ENCODE measurements at regions not wholly inside any gene's neighbourhood (a gene's known extent, or its start where the extent isn't known, plus 50 kb on each side); places are given as distances from the start of the nearest gene placed in this dataset.

- H3K36me3 ChIP-seq (replicated peaks in 1 of 2; ENCODE audit: control insufficient read depth in 1 of 2, insufficient read depth in 2 of 2, low read length in 2 of 2), result no peaks in the 10 kb centered on the region
- BruUV-seq (replicated peaks), result no TSS peak
- no peak overlapping the region for H3K4me3 ChIP-seq (replicated peaks in 1 of 3; ENCODE audit: insufficient read depth in 1 of 3, low read depth in 2 of 3, low read length in 3 of 3)
- intact Hi-C loops (cut with micrococcal nuclease; ENCODE audit: unreplicated experiment) (no loop called here), in situ Hi-C loops (cut with HindIII; ENCODE audit: extremely low pct_ligation_motif_present, low pct_unique_long_range_greater_than_20kb) (no loop called here)
- H2AFZ ChIP-seq (ENCODE audit: low read length), result no peak overlapping the region
- DNase-seq (ENCODE audit: low spot score) (no peak), ATAC-seq (no peak), FAIRE-seq (no peak)
- CTCF ChIA-PET (ENCODE audit: low intra/inter-chr PET ratio, low total read pairs), result no interaction called here
- H3K27me3 ChIP-seq (ENCODE audit: control insufficient read depth in 1 of 2, insufficient read depth in 2 of 2, low read length in 2 of 2), result no peaks in the 10 kb centered on the region
- H3K27ac ChIP-seq (ENCODE audit: extremely low read length, insufficient read depth, low read length), result no peak overlapping the region
- POLR2A ChIA-PET, result no interaction called here
- H3K4me1 ChIP-seq (ENCODE audit: insufficient read depth, low read length), result no peaks in the 10 kb centered on the region
- peaks cover 83% of the 10 kb centered on the region for H3K9me3 ChIP-seq (ENCODE audit: low read length)
- TF ChIP-seq PPARG (CRISPR knock-in tag; conservative IDR thresholded peaks at IDR 0.05), result no peak
- no peak for TF ChIP-seq ZBTB20 (CRISPR knock-in tag; IDR thresholded peaks at IDR 0.05; ENCODE audit: borderline replicate concordance, low read depth)
- no peak for TF ChIP-seq ZNF546 (CRISPR knock-in tag; conservative IDR thresholded peaks at IDR 0.05)
- TF ChIP-seq ZNF703 (CRISPR knock-in tag; IDR thresholded peaks at IDR 0.05; ENCODE audit: borderline replicate concordance), result no peak
- TF ChIP-seq, protein P1, sequence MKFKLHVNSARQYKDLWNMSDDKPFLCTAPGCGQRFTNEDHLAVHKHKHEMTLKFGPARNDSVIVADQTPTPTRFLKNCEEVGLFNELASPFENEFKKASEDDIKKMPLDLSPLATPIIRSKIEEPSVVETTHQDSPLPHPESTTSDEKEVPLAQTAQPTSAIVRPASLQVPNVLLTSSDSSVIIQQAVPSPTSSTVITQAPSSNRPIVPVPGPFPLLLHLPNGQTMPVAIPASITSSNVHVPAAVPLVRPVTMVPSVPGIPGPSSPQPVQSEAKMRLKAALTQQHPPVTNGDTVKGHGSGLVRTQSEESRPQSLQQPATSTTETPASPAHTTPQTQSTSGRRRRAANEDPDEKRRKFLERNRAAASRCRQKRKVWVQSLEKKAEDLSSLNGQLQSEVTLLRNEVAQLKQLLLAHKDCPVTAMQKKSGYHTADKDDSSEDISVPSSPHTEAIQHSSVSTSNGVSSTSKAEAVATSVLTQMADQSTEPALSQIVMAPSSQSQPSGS (CRISPR knock-in tag; IDR thresholded peaks at IDR 0.05), result no peak
- TF ChIP-seq TCF7 (IDR thresholded peaks at IDR 0.05; ENCODE audit: low read depth), result no peak
- no peak for TF ChIP-seq MED1 (CRISPR knock-in tag; IDR thresholded peaks at IDR 0.05)
- no peak for TF ChIP-seq ARID2 (CRISPR knock-in tag; IDR thresholded peaks at IDR 0.05; ENCODE audit: borderline replicate concordance)
- no peak for TF ChIP-seq ZNF7 (CRISPR knock-in tag; IDR thresholded peaks at IDR 0.05)
- TF ChIP-seq SUZ12 (IDR thresholded peaks at IDR 0.05; ENCODE audit: low read depth, low read length), result no peak
- no peak for TF ChIP-seq RELA (CRISPR knock-in tag; IDR thresholded peaks at IDR 0.05)
- no peak for TF ChIP-seq ZMYM4 (CRISPR knock-in tag; IDR thresholded peaks at IDR 0.05)
- TF ChIP-seq ZNF629 (CRISPR knock-in tag; conservative IDR thresholded peaks at IDR 0.05), result no peak
- no peak for TF ChIP-seq STAG1 (CRISPR knock-in tag; IDR thresholded peaks at IDR 0.05)
- TF ChIP-seq, protein P2, sequence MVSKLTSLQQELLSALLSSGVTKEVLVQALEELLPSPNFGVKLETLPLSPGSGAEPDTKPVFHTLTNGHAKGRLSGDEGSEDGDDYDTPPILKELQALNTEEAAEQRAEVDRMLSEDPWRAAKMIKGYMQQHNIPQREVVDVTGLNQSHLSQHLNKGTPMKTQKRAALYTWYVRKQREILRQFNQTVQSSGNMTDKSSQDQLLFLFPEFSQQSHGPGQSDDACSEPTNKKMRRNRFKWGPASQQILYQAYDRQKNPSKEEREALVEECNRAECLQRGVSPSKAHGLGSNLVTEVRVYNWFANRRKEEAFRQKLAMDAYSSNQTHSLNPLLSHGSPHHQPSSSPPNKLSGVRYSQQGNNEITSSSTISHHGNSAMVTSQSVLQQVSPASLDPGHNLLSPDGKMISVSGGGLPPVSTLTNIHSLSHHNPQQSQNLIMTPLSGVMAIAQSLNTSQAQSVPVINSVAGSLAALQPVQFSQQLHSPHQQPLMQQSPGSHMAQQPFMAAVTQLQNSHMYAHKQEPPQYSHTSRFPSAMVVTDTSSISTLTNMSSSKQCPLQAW (CRISPR knock-in tag; IDR thresholded peaks at IDR 0.05), result no peak
- TF ChIP-seq KDM4B (CRISPR knock-in tag; IDR thresholded peaks at IDR 0.05), result no peak
- no peak for TF ChIP-seq ZNF75D (CRISPR knock-in tag; IDR thresholded peaks at IDR 0.05; ENCODE audit: borderline replicate concordance)
- TF ChIP-seq BCL6 (CRISPR knock-in tag; IDR thresholded peaks at IDR 0.05), result no peak
- H3K4me2 ChIP-seq (ENCODE audit: low read depth, low read length), result no peak overlapping the region
- no peak overlapping the region for H3K9ac ChIP-seq (ENCODE audit: insufficient read depth, low read depth, low read length)
- H3K79me2 ChIP-seq (ENCODE audit: insufficient read depth, low read length), result no peaks in the 10 kb centered on the region
- H4K20me1 ChIP-seq (ENCODE audit: insufficient read depth, low read length), result no peaks in the 10 kb centered on the region
Measured at GRCh38 chr4:11881947-11882346, 453.3 kb upstream of the HS3ST1 start.

Measured in HepG2 (cell line).